Activated CD4-positive, alpha-beta memory T cell treated with anti-CD3 and anti-CD28 coated beads for 36 hours (primary cell): ENCODE measurements at regions not wholly inside any gene's neighbourhood (a gene's known extent, or its start where the extent isn't known, plus 50 kb on each side); places are given as distances from the start of the nearest gene placed in this dataset.

Experiments used
- CTCF ChIA-PET: fragments of 350-600 bp; sonication (Branson Sonifier 250); formaldehyde crosslinking; loops from one replicate; lab custom pipeline; 2021; ENCODE audit warnings: antibody characterized with exemption, inconsistent platforms; lab: Charles Lee
- POLR2A ChIA-PET: fragments of 350-600 bp; sonication (Branson Sonifier 250); formaldehyde crosslinking; loops from one replicate; lab custom pipeline; 2021; ENCODE audit warnings: antibody characterized with exemption; lab: Charles Lee
- DNase-seq: peaks from one replicate; pipeline ENCODE4 v3.0.0-alpha.2; 2020
- H3K27ac Mint-ChIP-seq: one replicate; pipeline ENCODE4 v1.8.0; 2021; ENCODE audit warnings: mixed read lengths
- H3K27me3 Mint-ChIP-seq: one replicate; pipeline ENCODE4 v1.8.0; 2021; ENCODE audit warnings: mixed read lengths
- H3K36me3 Mint-ChIP-seq: one replicate; pipeline ENCODE4 v1.8.0; 2021; ENCODE audit warnings: mixed read lengths
- H3K4me1 Mint-ChIP-seq: one replicate; pipeline ENCODE4 v1.8.0; 2021; ENCODE audit warnings: low read depth, mixed read lengths
- H3K4me3 Mint-ChIP-seq: one replicate; pipeline ENCODE4 v1.8.0; 2021; ENCODE audit warnings: mild to moderate bottlenecking, mixed read lengths
- H3K9me3 Mint-ChIP-seq: one replicate; pipeline ENCODE4 v1.8.0; 2021; ENCODE audit warnings: mixed read lengths
- intact Hi-C: fragments of 100-400 bp; cut with micrococcal nuclease; formaldehyde crosslinking; loops from one replicate; pipeline ENCODE4 v1.15.1; 2023

DNA sequence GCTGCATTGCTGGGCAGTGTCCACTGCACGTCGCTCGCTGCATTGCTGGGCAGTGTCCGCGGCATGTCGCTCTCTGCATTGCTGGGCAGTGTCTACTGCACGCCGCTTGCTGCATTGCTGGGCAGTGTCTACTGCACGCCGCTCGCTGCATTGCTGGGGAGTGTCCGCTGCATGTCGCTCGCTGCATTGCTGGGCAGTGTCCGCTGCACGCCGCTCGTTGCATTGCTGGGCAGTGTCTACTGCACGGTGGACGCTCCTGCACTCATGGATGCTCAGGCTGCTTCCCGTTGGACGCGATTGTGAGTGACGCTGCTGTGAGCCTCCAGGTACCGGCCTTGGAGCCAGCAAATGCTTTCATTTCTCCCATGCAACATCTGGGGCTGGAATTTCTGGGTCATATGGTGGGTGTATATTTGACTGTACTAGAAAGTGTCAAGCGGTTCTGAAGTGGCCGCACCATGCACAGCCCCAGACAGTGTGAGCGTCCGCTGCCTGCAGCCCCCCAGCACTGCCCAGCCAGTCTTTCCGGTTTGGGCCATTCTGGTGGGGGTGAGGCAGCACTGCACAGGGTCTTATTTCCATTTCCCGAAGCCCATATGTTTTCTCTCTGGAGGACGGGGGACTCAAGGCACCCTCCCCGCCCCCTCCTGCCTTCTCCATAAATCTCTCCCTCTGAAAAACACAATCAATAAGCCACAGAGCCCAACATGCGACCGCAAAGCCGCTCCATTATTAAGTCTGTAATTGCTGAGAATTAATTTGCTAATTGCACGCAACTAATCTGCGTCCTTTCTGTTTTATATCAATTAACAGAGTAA lies 97.4 kb downstream of the YTHDF1 start:
- no peaks in the 10 kb centered on the region for H3K9me3 Mint-ChIP-seq
- no peaks in the 10 kb centered on the region for H3K4me1 Mint-ChIP-seq
- intact Hi-C loops: no loop called here
- no peak overlapping the region for H3K27ac Mint-ChIP-seq
- ChIA-PET POLR2A (no interaction called here), CTCF (no interaction called here)
- no peak overlapping the region for H3K4me3 Mint-ChIP-seq
- H3K36me3 Mint-ChIP-seq: no peaks in the 10 kb centered on the region
- no peak for DNase-seq
- H3K27me3 Mint-ChIP-seq: peaks cover 32% of the 10 kb centered on the region

DNA sequence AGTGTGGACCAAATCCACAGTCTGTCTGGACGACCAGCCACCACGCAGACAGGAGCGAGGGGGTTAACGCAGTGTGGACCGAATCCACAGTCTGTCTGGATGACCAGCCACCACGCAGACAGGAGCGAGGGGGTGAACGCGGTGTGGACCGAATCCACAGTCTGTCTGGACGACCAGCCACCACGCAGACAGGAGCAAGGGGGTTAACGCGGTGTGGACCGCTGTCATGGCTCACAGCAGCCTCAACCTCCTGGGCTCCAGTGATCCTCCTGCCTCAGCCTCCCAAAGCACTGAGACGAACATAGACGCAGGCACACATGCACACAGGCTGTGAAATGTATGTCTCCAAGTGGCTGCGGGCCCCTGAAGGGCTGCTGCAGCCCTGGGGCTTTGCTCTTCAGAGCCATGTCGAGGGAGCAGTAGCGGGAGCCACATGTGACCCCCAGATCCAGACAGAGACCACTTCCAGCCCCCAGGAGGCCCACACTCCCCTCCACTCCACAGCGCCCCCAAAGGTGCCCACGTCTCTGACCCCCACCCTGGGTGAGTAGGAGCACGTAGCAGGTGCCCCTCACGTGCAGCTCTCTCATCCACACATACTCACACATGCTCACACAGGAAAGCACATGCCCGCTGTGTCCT lies 98.1 kb downstream of the YTHDF1 start:
- no peak overlapping the region for H3K27ac Mint-ChIP-seq
- no peaks in the 10 kb centered on the region for H3K4me1 Mint-ChIP-seq
- ChIA-PET CTCF (no interaction called here), POLR2A (no interaction called here)
- intact Hi-C loops: no loop called here
- no peaks in the 10 kb centered on the region for H3K9me3 Mint-ChIP-seq
- no peak for DNase-seq
- H3K36me3 Mint-ChIP-seq: no peaks in the 10 kb centered on the region
- no peak overlapping the region for H3K4me3 Mint-ChIP-seq
- H3K27me3 Mint-ChIP-seq: peaks cover 34% of the 10 kb centered on the region

DNA sequence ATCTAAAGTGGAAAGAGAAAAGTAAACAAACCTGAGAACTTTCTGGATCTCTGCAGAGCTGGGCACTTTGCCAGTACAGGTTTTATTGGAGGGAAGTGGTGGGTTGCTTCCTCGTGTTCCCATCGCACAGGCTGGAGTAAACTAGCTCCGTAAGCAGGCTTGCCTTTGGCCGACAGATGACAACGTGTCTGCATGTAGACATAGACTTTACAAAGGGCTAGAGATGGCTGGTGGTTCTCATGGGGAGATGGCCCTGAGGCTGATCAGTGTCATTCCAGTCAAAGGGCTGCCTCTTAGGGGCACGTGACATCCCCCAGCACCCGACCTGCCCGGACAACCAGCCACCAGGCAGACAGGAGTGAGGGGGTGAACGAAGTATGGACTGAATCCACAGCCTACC lies 98.8 kb downstream of the YTHDF1 start:
- intact Hi-C loops: no loop called here
- no peak for DNase-seq
- Mint-ChIP-seq H3K27ac (no peak overlapping the region), H3K4me1 (no peaks in the 10 kb centered on the region), H3K4me3 (no peak overlapping the region), H3K36me3 (no peaks in the 10 kb centered on the region), H3K9me3 (no peaks in the 10 kb centered on the region), H3K27me3 (peaks cover 34% of the 10 kb centered on the region)
- CTCF ChIA-PET: interaction anchor here (0.6 kb wide), 1 partner anchor 216 kb away, joined by 3 read pairs; no protein-coding TSS in a partner anchor
- POLR2A ChIA-PET: no interaction called here

GRCh38 chr20:63116412-63117106 lies 99.4 kb downstream of the YTHDF1 start:
- no peaks in the 10 kb centered on the region for H3K36me3 Mint-ChIP-seq
- ChIA-PET CTCF (interaction anchor here (0.6 kb wide), 1 partner anchor 216 kb away, joined by 3 read pairs; no protein-coding TSS in a partner anchor), POLR2A (no interaction called here)
- H3K27me3 Mint-ChIP-seq: peaks cover 34% of the 10 kb centered on the region
- DNase-seq: peak; percentile 21
- no peaks in the 10 kb centered on the region for H3K4me1 Mint-ChIP-seq
- intact Hi-C loops: no loop called here
- H3K9me3 Mint-ChIP-seq: peaks cover 4% of the 10 kb centered on the region
- no peak overlapping the region for H3K27ac Mint-ChIP-seq
- no peak overlapping the region for H3K4me3 Mint-ChIP-seq

- Mint-ChIP-seq H3K27me3 (peaks cover 34% of the 10 kb centered on the region), H3K9me3 (peaks cover 7% of the 10 kb centered on the region), H3K4me3 (no peak overlapping the region), H3K36me3 (no peaks in the 10 kb centered on the region), H3K4me1 (no peaks in the 10 kb centered on the region), H3K27ac (no peak overlapping the region)
- ChIA-PET CTCF (no interaction called here), POLR2A (no interaction called here)
- intact Hi-C loops: no loop called here
- no peak for DNase-seq
Observed at GRCh38 chr20:63115651-63116411, 100.1 kb downstream of the YTHDF1 start.

DNA sequence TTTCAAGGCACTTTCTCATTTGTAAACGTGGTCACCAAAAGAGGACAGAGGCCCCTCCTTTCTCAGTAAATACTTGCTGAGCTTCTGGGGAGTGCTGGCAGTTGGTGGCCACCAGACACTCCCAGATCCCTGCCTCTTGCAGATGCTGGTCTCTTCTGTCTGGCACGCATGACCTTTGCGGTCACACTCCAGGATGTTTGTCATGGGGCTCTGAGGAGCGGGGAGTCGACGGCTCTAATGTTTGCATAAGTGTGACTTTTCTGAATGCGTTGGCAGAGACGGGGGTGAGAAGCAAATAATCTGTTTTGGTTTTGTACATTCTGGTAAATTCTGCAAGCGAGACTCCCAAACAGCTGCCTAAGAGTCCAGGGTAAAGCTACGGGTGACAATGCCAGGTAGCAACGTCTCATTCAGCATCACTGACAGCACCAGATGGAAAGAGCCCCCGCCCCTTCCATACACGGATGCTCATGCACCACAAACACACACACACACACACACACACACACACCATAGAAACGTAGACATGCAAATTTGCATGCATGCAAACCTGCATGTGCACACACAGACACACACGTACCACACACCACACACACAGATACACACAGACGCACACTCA lies 101.1 kb downstream of the YTHDF1 start:
- H3K27me3 Mint-ChIP-seq: peaks cover 34% of the 10 kb centered on the region
- H3K9me3 Mint-ChIP-seq: peaks cover 7% of the 10 kb centered on the region
- H3K27ac Mint-ChIP-seq: no peak overlapping the region
- CTCF ChIA-PET: no interaction called here
- intact Hi-C loops: no loop called here
- no peaks in the 10 kb centered on the region for H3K4me1 Mint-ChIP-seq
- no peaks in the 10 kb centered on the region for H3K36me3 Mint-ChIP-seq
- POLR2A ChIA-PET: no interaction called here
- H3K4me3 Mint-ChIP-seq: no peak overlapping the region
- no peak for DNase-seq

GRCh38 chr20:63114006-63114692 lies 101.8 kb downstream of the YTHDF1 start:
- intact Hi-C loops: no loop called here
- H3K9me3 Mint-ChIP-seq: peaks cover 7% of the 10 kb centered on the region

GRCh38 chr20:63112491-63113219 lies 103.3 kb downstream of the YTHDF1 start:
- ChIA-PET POLR2A (no interaction called here), CTCF (no interaction called here)
- H3K9me3 Mint-ChIP-seq: peaks cover 13% of the 10 kb centered on the region
- H3K36me3 Mint-ChIP-seq: no peaks in the 10 kb centered on the region
- H3K4me3 Mint-ChIP-seq: no peak overlapping the region
- no peaks in the 10 kb centered on the region for H3K4me1 Mint-ChIP-seq
- intact Hi-C loops: no loop called here
- no peak for DNase-seq
- H3K27me3 Mint-ChIP-seq: peaks cover 32% of the 10 kb centered on the region
- H3K27ac Mint-ChIP-seq: no peak overlapping the region

More at GRCh38 chr20:63114006-63114692, 101.8 kb downstream of the YTHDF1 start:
- H3K4me1 Mint-ChIP-seq: no peaks in the 10 kb centered on the region
- no peak overlapping the region for H3K4me3 Mint-ChIP-seq
- H3K27me3 Mint-ChIP-seq: peaks cover 34% of the 10 kb centered on the region
- no peaks in the 10 kb centered on the region for H3K36me3 Mint-ChIP-seq
- DNase-seq: no peak
- ChIA-PET POLR2A (no interaction called here), CTCF (no interaction called here)
- H3K27ac Mint-ChIP-seq: no peak overlapping the region

DNA sequence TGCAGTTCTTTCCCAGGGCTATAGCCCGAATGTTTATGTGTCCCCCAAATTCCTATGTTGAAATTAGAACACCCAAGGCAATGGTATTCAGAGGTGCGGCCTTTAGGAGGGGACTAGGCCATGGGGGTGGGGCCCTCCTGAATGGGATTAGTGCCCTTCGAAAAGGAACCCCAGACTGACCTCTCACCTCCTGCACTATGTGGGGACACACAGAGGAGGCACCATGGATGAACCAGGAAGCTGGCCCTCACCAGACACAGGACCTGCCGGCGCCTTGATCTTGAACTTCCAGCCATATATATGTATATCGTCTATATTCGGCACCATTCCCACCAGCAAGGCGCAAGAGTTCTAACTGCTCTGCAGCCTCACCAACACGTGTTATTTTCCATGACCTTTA lies 101.5 kb upstream of the BHLHE23 start:
- no peak overlapping the region for H3K27ac Mint-ChIP-seq
- CTCF ChIA-PET: no interaction called here
- H3K4me3 Mint-ChIP-seq: no peak overlapping the region
- intact Hi-C loops: no loop called here
- H3K9me3 Mint-ChIP-seq: peaks cover 14% of the 10 kb centered on the region
- H3K27me3 Mint-ChIP-seq: peaks cover 1% of the 10 kb centered on the region
- no peaks in the 10 kb centered on the region for H3K36me3 Mint-ChIP-seq
- DNase-seq: no peak
- POLR2A ChIA-PET: no interaction called here
- H3K4me1 Mint-ChIP-seq: no peaks in the 10 kb centered on the region

DNA sequence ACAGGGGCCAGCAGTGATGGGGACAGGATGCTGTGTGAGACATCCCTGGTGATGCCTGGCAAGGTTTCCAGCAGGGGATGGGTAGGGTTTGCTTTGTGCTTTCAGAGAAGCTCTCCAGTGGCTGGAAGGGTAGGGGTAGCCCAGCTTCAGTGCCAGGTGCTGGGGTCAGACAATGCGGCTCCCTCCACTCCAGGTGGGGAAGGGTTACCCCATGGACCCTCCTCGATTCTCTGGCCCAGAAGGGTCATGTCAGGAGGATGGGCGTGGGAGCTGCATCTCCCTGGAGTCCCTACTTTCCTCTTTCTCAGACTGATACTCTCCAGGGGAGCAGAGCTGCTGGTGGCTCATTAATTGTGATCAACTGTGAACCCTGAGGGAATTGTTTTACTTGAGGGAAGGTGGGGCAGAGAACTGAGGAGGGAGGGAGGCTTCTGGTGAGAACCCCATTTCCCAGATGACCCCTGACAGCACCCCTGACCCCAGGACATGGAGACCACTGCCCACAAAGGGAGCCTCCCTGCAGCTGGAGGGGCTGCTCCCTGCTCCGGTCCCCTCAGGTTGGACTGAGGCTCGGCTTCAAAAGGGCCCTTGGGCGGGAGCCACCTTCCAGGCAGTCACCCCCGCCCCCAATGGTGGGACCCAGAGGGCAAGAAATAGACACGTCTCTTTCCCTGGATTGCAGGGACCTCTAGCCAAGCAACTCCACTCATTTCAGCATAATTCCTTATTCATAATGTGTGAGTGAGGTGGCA lies 100.9 kb upstream of the BHLHE23 start:
- no peak for DNase-seq
- Mint-ChIP-seq H3K4me1 (peaks cover 2% of the 10 kb centered on the region), H3K27me3 (no peaks in the 10 kb centered on the region), H3K27ac (no peak overlapping the region), H3K9me3 (peaks cover 14% of the 10 kb centered on the region), H3K4me3 (no peak overlapping the region), H3K36me3 (no peaks in the 10 kb centered on the region)
- CTCF ChIA-PET: no interaction called here
- intact Hi-C loops: no loop called here
- POLR2A ChIA-PET: no interaction called here
